Activated T-cell treated with anti-CD3 and anti-CD28 coated beads, Interleukin-2, amount 50 U/mL, for 4 hours (primary cell): ENCODE measurements at regions not wholly inside any gene's neighbourhood (a gene's known extent, or its start where the extent isn't known, plus 50 kb on each side); places are given as distances from the start of the nearest gene placed in this dataset.

Experiments
- ATAC-seq, 2 donors: fragments of 200-7000 bp; cut with Tn5 transposase; one replicate each; pipeline ENCODE4 v1.10.0; 2021
- DNase-seq: peaks from one replicate; pipeline ENCODE4 v3.0.0-alpha.2; 2020
- H3K27me3 Mint-ChIP-seq: one replicate; pipeline ENCODE4 v1.8.0; 2021; ENCODE audit warnings: low read depth, mixed read lengths
- H3K36me3 Mint-ChIP-seq: one replicate; pipeline ENCODE4 v1.8.0; 2022; ENCODE audit warnings: mixed read lengths; ENCODE audit not compliant: insufficient read depth
- H3K4me1 Mint-ChIP-seq: one replicate; pipeline ENCODE4 v1.8.0; 2021; ENCODE audit warnings: low read depth, mixed read lengths
- H3K4me3 Mint-ChIP-seq: one replicate; pipeline ENCODE4 v1.8.0; 2021; ENCODE audit warnings: mild to moderate bottlenecking, moderate library complexity, mixed read lengths
- H3K9me3 Mint-ChIP-seq: one replicate; pipeline ENCODE4 v1.8.0; 2021; ENCODE audit warnings: mixed read lengths

DNA sequence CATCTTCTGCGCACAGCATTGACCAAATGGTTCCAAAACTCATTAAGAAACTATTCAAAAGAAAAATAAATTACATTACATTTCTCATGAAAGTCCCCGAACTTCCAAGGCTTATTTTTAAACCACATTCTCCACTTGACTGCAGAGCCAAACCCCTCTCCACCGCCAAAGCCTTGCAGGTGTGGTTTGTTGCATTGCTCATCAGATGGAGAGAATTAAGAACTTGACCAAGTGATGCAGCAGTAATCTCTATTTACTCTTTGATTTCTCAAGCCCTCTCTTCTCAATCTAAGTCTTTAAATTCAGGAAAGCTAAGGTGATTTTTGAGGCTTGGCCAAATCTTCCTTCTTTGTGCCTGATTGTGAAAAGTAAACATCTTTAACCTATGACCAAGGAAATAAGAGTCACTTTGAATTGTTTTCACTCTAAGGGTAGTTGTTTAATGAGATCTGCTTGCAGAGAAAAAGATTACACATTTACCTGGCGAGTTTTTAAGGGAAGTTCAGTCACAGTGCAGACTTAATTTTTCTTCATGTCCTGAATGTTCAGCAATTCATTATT, 290.5 kb upstream of the ITGA1 start:
- ATAC-seq (no peak), DNase-seq (no peak)
- no peaks in the 10 kb centered on the region for H3K9me3 Mint-ChIP-seq
- H3K4me3 Mint-ChIP-seq, result no peak overlapping the region
- no peaks in the 10 kb centered on the region for H3K4me1 Mint-ChIP-seq
- H3K36me3 Mint-ChIP-seq, result no peaks in the 10 kb centered on the region
- peaks cover 6% of the 10 kb centered on the region for H3K27me3 Mint-ChIP-seq

DNA sequence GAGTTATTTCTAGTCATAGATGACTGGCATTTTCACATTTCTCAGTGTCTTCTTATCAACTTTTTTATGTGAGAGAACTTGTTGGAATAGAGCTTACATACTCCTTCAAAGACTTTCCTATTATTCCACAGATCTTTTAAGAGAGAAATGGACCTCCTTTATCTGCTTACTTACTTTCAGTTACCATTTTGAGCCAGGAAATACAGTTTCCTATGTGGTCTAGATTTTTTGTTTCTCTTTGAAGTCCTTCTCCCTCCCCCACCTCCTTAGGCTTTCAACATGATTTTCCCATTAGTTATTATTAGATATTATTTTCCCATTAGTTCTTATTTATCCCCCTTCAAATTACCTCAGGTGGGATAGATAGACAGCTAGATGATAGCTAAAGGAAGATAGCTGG, 289.1 kb upstream of the ITGA1 start:
- no peak for ATAC-seq
- DNase-seq, result no peak
- H3K9me3 Mint-ChIP-seq, result no peaks in the 10 kb centered on the region
- H3K27me3 Mint-ChIP-seq, result peaks cover 9% of the 10 kb centered on the region
- no peaks in the 10 kb centered on the region for H3K36me3 Mint-ChIP-seq
- no peaks in the 10 kb centered on the region for H3K4me1 Mint-ChIP-seq
- H3K4me3 Mint-ChIP-seq, result no peak overlapping the region

DNA sequence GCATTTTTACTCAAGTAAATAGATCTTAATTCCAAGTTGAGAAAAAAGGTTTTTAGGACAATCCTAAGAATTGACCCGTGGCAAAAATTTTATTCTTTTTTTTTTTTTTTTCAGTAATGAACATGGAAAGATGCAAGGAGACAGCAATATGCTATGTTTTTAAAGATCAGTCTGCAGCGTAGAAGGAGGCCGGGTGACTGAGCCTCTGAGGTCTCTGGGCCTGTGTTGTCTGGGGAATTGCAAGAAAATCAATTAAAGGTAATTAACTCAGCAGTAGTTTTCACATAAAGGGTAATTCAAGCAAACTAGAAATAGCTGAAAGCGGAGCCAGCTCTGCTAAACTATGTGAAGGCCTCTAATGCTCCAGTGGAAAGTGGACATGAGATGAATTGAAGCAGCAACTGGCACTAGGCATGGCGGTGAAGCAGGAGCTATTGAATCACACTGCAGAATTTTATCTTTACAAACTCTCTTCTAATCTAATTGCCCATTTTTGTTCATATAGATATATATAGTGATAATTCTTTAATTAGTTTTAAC, 285.2 kb upstream of the ITGA1 start:
- DNase-seq (no peak), ATAC-seq (no peak)
- H3K4me3 Mint-ChIP-seq, result no peak overlapping the region
- no peaks in the 10 kb centered on the region for H3K36me3 Mint-ChIP-seq
- peaks cover 9% of the 10 kb centered on the region for H3K27me3 Mint-ChIP-seq
- no peaks in the 10 kb centered on the region for H3K4me1 Mint-ChIP-seq
- H3K9me3 Mint-ChIP-seq, result no peaks in the 10 kb centered on the region

DNA sequence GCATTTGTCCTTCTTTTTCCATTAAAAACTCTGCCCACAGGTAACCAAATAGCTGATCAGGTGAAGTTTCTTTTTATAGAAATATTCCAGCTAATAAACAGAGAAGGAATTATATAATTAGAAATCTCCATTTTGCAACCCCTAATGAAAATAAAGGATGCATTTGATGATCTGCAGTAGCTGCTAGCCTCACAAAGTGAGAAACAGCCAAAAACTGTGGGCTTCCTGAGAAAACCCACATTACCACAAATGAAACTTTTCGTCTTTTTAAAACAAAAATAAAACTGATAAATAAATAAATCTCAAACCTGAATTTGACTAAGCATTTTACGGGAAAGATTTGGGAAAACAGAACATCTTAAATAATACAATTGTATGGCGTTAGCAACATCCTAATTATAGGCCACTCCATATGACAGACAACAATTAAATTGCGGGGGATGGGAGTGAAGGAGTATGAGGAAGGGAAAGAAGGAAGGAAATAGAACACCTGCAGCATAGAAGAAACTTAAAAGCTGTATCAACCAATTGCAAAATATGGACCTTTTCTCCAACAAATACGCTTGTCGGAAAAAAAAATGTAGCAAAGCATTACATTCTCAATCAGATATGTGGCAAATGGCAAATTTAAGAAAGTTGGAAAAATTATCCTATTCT, 283.0 kb upstream of the ITGA1 start:
- Mint-ChIP-seq H3K27me3 (peaks cover 9% of the 10 kb centered on the region), H3K4me3 (no peak overlapping the region), H3K4me1 (no peaks in the 10 kb centered on the region), H3K9me3 (no peaks in the 10 kb centered on the region), H3K36me3 (no peaks in the 10 kb centered on the region)
- DNase-seq (no peak), ATAC-seq (no peak)

DNA sequence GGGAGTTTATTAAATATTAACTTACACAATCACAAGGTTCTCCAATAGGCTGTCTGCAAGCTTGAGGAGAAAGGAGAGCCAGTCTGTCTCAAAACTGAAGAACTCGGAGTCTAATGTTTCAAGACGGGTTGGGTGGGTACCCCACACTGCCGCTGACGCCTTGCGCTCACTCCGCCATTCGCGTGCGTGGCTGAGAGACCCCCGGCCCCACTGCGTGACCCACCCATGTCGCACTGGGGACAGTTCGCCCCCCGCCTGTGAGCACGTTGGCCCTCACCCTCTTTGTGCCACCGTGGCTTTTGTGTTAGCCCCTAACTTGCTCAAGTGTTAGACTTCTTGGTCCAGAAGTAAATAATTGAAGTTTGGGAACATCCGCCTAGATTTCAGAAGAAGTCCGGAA, 270.0 kb upstream of the ITGA1 start:
- Mint-ChIP-seq H3K4me1 (no peaks in the 10 kb centered on the region), H3K4me3 (no peak overlapping the region), H3K9me3 (peaks cover 11% of the 10 kb centered on the region), H3K27me3 (peaks cover 4% of the 10 kb centered on the region), H3K36me3 (no peaks in the 10 kb centered on the region)
- DNase-seq (no peak), ATAC-seq (no peak)

DNA sequence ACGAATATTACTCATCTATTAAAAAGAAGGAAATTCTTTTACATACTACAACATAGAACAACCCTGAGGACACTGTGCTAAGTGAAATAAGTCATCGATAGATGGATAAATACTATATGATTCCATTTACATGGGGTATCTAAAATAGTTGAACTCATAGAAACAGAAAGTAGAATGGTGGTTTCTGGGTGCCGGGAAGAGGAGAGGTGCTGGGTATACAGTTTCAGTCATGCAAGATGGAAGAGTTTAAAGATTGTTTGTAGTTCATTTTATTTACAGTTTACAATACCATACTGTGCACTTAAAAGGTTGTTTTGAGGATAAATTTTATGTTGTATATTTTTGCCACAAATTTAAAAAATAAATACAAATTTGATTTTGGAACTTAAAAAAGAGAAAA, 267.5 kb upstream of the ITGA1 start:
- Mint-ChIP-seq H3K27me3 (peaks cover 2% of the 10 kb centered on the region), H3K36me3 (no peaks in the 10 kb centered on the region), H3K4me1 (no peaks in the 10 kb centered on the region), H3K4me3 (no peak overlapping the region), H3K9me3 (peaks cover 7% of the 10 kb centered on the region)
- DNase-seq (no peak), ATAC-seq (no peak)

DNA sequence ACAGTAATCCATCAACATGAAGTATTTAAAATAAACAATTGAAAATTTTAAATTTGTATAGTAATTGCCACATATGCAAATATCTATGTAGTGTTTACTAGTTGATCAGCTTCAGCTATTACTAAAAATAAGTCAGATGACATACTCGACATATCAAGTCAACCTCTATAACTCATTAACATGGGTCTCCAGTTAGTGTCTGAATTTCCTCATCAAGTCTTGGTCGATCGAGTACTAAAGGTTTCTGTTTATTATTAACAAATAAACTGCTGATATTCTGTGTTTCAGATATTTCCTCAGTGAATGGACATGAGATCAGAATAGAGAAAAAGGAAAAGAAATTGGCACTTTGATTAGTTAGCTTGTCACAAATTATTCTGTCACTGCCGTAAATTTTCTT, 266.5 kb upstream of the ITGA1 start:
- Mint-ChIP-seq H3K36me3 (no peaks in the 10 kb centered on the region), H3K27me3 (peaks cover 2% of the 10 kb centered on the region), H3K4me3 (no peak overlapping the region), H3K9me3 (peaks cover 3% of the 10 kb centered on the region), H3K4me1 (no peaks in the 10 kb centered on the region)
- no peak for ATAC-seq
- DNase-seq, result no peak

DNA sequence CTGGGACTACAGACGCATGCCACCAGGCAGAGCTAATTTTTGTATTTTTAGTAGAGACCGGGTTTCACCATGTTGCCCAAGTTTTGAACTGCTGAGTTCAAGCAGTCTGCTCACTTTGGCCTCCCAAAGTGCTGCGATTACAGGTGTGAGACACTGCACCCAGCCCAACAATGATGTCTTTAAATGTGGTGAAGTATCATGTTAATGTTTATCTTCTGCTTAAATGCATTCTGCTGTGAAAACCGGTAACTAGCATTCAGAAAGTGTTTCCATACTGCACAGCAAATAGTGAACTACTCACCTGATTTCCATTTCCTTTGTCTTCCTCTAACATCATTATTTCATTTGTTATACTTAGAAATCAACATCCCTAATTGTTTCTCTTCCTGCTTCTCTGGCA, 264.0 kb upstream of the ITGA1 start:
- Mint-ChIP-seq H3K27me3 (peaks cover 2% of the 10 kb centered on the region), H3K4me1 (no peaks in the 10 kb centered on the region), H3K9me3 (peaks cover 3% of the 10 kb centered on the region), H3K36me3 (no peaks in the 10 kb centered on the region), H3K4me3 (no peak overlapping the region)
- ATAC-seq, result no peak
- no peak for DNase-seq

DNA sequence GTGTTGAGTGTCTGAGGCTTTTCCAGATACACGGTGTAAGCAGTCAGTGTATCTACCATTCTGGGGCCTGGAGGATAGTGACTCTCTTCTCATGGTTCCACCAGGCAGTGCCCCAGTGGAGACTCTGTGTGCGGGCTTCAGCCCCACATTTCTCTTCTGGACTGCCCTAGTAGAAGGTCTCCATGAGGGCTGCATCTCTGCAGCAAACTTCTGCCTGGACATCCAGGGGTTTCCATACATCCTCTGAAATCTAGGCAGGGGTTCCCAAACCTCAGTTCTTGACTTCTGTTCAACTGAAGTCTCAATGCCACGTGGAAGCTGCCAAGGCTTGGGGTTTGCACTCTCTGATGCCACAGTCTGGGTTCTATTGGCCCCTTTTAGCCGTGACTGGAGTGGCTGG, 256.6 kb upstream of the ITGA1 start:
- Mint-ChIP-seq H3K4me3 (no peak overlapping the region), H3K9me3 (peaks cover 14% of the 10 kb centered on the region)
- ATAC-seq, result no peak

DNA sequence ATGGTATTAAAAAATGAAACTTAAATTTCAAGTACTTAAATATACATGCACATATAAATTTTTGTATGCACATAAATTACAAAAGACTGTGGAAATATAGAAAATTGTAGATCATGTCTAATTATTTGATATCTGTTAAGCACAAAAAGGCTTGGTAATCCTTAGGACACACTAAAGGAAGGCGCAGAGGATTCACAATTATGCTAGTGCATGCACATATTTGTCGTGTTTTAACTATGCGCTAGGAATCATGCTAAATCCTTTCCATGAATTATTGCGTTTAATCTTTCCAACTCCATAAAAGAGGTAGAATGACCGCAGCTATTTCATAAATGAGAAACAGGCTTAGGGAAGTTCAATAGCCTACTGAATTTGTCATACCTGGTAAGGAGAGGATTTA, 244.1 kb upstream of the ITGA1 start:
- ATAC-seq (no peak), DNase-seq (no peak)
- Mint-ChIP-seq H3K36me3 (no peaks in the 10 kb centered on the region), H3K27me3 (peaks cover 3% of the 10 kb centered on the region), H3K4me3 (no peak overlapping the region), H3K4me1 (no peaks in the 10 kb centered on the region), H3K9me3 (no peaks in the 10 kb centered on the region)

More for the DNA sequence above, 256.6 kb upstream of the ITGA1 start:
- H3K4me1 Mint-ChIP-seq, result no peaks in the 10 kb centered on the region
- DNase-seq, result no peak
- no peaks in the 10 kb centered on the region for H3K36me3 Mint-ChIP-seq
- H3K27me3 Mint-ChIP-seq, result no peaks in the 10 kb centered on the region

DNA sequence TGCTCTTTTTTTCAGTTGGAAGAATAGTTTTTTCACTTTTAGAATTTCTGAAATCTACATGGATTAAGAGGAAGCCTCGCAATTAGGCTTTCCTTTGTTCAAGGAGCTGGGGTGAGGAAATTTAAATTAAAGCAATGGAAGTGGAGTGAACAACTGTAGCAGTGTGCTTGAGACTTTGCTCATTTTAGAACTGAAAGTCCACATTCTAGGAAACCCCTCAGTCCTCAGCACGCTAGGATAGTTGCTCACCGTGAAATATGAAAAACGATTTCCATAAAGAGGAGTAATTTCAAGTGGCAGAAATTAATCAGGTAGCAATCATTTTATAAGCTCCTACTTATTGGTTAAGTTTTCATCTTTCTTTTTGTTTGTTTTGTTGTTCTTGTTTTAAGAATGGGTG, 243.0 kb upstream of the ITGA1 start:
- H3K4me3 Mint-ChIP-seq, result no peak overlapping the region
- no peak for ATAC-seq
- peaks cover 3% of the 10 kb centered on the region for H3K27me3 Mint-ChIP-seq
- no peaks in the 10 kb centered on the region for H3K36me3 Mint-ChIP-seq
- no peak for DNase-seq
- no peaks in the 10 kb centered on the region for H3K4me1 Mint-ChIP-seq
- no peaks in the 10 kb centered on the region for H3K9me3 Mint-ChIP-seq

DNA sequence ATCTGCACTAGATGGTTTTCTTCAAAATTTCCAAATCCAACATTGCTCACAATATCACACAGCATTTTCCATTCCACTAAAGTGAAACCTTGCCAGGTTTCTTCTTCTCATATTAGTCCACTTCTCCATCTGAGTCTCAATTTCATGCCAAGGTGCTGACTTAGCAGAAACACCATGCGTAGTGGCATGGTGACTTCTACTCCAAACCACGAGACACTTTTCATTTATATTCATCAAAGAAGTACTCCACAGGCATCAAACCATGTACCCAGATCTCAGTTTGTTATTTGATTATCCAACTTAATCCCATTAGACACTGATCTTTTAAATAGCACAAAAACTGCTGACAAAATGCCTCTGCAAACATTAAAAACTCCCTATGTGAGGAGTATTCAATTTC, 233.4 kb upstream of the ITGA1 start:
- Mint-ChIP-seq H3K27me3 (no peaks in the 10 kb centered on the region), H3K36me3 (no peaks in the 10 kb centered on the region), H3K9me3 (no peaks in the 10 kb centered on the region), H3K4me1 (no peaks in the 10 kb centered on the region), H3K4me3 (no peak overlapping the region)
- DNase-seq, result no peak
- no peak for ATAC-seq

DNA sequence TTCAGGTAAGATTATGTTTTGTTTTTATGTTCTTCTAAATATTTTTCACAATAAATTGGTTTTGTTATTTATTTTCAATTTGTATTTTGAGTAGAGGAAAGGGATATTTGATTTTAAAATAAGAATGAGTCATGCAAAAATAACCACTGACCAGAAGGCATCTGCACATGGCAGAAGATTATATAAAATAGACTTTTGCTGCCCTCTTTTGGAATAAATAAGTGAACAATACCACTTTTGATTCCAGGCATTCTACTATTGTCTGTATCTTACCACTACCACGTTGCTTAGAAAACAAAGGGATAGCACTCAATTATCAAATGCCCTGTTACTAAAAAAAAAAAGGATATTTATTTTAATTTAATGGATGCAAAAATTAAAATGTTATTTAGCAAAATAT, 227.3 kb upstream of the ITGA1 start:
- DNase-seq, result no peak
- ATAC-seq, result no peak
- no peaks in the 10 kb centered on the region for H3K36me3 Mint-ChIP-seq
- H3K9me3 Mint-ChIP-seq, result no peaks in the 10 kb centered on the region
- no peaks in the 10 kb centered on the region for H3K4me1 Mint-ChIP-seq
- H3K4me3 Mint-ChIP-seq, result no peak overlapping the region
- peaks cover 2% of the 10 kb centered on the region for H3K27me3 Mint-ChIP-seq

DNA sequence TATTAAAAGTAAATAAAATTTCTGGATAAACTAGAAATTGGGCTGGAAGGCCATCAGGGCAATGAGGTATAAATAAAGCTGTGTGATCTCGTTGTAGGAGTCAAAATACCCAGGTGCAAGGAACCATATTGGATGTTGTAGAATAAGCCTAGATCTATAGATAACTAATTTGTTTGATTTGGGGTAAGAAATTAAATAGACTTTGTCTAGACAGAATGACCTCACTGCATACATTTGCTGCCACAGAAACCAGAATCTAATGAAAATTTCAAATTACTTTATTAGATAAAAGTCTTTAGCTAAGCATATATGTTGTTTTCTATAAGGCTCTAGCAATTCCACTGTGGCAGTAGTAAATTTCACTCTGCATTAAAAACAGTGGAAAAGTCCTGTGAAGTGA, 225.2 kb upstream of the ITGA1 start:
- no peaks in the 10 kb centered on the region for H3K9me3 Mint-ChIP-seq
- H3K4me3 Mint-ChIP-seq, result no peak overlapping the region
- no peaks in the 10 kb centered on the region for H3K36me3 Mint-ChIP-seq
- peaks cover 2% of the 10 kb centered on the region for H3K27me3 Mint-ChIP-seq
- H3K4me1 Mint-ChIP-seq, result no peaks in the 10 kb centered on the region
- DNase-seq (no peak), ATAC-seq (no peak)

DNA sequence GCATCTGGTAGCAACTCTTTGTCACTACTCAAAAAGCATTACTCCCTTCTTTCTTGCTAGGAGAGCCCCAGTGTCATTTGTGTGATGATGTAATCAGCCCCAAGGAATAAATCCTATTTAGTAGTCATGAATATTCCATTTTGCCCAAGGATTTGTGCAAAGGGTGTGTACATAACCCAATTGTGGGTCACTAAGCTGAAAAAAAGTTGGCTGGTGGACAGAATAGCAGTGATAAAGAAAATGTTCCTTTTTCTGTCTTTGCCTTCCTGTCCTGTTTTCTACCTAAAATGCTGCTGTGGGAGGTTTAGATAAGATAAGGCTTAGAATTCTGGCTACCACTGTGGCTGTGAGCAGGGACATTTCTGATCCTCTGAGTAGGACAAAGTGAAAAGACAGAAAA, 223.1 kb upstream of the ITGA1 start:
- Mint-ChIP-seq H3K9me3 (no peaks in the 10 kb centered on the region), H3K27me3 (peaks cover 2% of the 10 kb centered on the region), H3K4me1 (no peaks in the 10 kb centered on the region), H3K36me3 (no peaks in the 10 kb centered on the region), H3K4me3 (no peak overlapping the region)
- no peak for DNase-seq
- ATAC-seq, result no peak
